Stimulated activated effector memory CD8-positive, alpha-beta T cell treated with anti-CD3 and anti-CD28 coated beads, Interleukin-12 subunit alpha, Interleukin-12 subunit beta, amount 100 ng/mL, for 72 hours (primary cell): ENCODE measurements at regions not wholly inside any gene's neighbourhood (a gene's known extent, or its start where the extent isn't known, plus 50 kb on each side); places are given as distances from the start of the nearest gene placed in this dataset.

Experiments
- ATAC-seq: fragments of 150-1000 bp; cut with Tn5 transposase; 2 replicates; pipeline ENCODE4 v1.10.0; 2021
- DNase-seq, 2 donors: peaks; one replicate each; pipeline ENCODE4 v3.0.0; 2021 to 2022; ENCODE audit warnings: low spot score in 2 of 2
- H3K27ac Mint-ChIP-seq: one replicate; pipeline ENCODE4 v1.8.0; 2022; ENCODE audit warnings: mild to moderate bottlenecking, mixed read lengths
- H3K36me3 Mint-ChIP-seq: one replicate; pipeline ENCODE4 v1.8.0; 2022; ENCODE audit warnings: mild to moderate bottlenecking, mixed read lengths
- H3K4me1 Mint-ChIP-seq: one replicate; pipeline ENCODE4 v1.8.0; 2022; ENCODE audit warnings: mixed read lengths
- H3K4me3 Mint-ChIP-seq: one replicate; pipeline ENCODE4 v1.8.0; 2022; ENCODE audit warnings: mild to moderate bottlenecking, mixed read lengths
- H3K9me3 Mint-ChIP-seq: one replicate; pipeline ENCODE4 v1.8.0; 2022; ENCODE audit warnings: mixed read lengths

DNA sequence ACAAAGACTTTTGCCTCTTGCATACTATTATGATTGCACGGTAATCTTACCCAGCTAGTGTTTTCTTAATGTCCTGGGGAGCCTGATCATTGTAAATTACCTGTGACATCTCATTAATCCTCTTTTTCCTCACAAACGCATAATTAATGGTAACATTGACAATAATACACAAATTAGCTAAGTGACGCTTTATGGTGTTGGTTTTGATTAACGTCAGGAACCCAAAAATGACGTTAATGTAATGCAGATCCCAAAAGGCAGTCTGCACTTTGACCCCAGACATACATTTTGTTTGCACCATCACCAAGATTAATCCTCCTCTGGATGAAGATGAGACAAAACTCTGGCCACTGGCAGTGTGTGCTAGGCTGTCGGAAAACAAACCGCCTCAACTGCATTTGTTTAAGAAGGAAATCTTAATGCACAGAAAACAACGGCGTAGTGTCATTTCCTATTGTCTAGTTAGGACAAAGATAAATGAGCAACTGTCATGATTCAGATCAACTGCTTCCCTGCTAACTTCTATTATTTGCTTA, 83.9 kb upstream of the CDIN1 start:
- ATAC-seq: no peak
- no peaks in the 10 kb centered on the region for H3K4me1 Mint-ChIP-seq
- H3K4me3 Mint-ChIP-seq: no peak overlapping the region
- no peak for DNase-seq
- no peak overlapping the region for H3K27ac Mint-ChIP-seq
- no peaks in the 10 kb centered on the region for H3K9me3 Mint-ChIP-seq
- H3K36me3 Mint-ChIP-seq: no peaks in the 10 kb centered on the region

DNA sequence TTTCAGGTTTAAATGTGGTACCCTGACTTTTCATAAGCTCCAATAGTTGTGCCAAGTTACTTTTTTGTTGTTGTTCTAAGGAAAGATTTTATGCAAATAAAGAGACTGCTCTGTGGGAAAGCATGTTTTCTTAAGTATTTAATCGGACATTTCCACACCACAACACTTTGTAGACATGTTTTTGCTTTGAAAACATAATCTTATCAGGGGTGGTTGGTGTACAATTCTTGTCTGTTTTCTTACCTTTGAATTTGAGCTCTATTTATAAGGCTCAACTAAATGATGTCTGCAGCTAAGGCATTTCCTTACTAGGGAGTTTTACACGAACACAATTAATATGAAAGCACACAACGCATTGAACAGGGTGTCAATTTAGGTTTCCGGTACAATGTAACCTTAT, 81.5 kb upstream of the CDIN1 start:
- no peaks in the 10 kb centered on the region for H3K4me1 Mint-ChIP-seq

DNA sequence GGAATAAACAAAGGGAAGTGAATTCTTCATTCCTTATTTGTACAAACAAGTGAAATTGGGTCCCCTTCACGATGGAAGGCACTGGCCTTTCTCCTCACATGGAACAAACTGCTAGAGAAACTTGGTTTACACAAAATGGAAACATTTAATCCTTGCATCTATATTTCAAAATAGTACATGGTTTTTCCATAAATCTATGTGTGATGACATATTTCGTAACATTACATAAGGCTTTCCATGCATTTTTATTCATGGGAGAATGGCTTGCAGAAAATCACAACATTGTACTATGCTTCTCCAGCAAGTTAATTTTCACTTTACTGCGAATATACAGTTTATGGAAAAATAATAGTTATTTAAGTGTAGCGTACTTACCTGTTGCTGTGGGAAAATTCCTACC, 81.0 kb upstream of the CDIN1 start:
- H3K36me3 Mint-ChIP-seq: no peaks in the 10 kb centered on the region
- no peaks in the 10 kb centered on the region for H3K9me3 Mint-ChIP-seq
- no peak for ATAC-seq
- no peaks in the 10 kb centered on the region for H3K4me1 Mint-ChIP-seq
- no peak overlapping the region for H3K27ac Mint-ChIP-seq
- DNase-seq: no peak
- no peak overlapping the region for H3K4me3 Mint-ChIP-seq

More for the DNA sequence above, 81.5 kb upstream of the CDIN1 start:
- Mint-ChIP-seq H3K9me3 (no peaks in the 10 kb centered on the region), H3K4me3 (no peak overlapping the region), H3K27ac (no peak overlapping the region), H3K36me3 (no peaks in the 10 kb centered on the region)
- ATAC-seq (no peak), DNase-seq (no peak)

DNA sequence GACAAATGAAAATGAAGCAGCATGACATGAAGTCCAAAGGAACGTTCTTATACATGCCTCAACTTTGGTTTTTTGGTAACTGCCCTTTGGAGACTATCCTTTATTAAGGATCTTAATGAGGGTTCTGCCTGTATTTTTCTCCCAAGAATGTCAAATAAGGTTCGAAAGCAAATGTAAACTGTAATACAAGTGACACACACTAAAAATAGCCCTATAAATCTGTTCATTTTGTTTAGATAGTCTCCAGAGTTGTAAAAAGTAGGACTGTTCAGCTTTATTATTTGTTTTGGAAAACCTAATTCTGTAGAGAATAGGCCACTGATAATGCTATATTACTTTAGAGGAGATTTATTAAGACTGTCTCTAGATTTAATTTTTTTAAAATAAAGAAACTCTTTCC, 80.5 kb upstream of the CDIN1 start:
- H3K4me3 Mint-ChIP-seq: no peak overlapping the region
- no peaks in the 10 kb centered on the region for H3K36me3 Mint-ChIP-seq
- DNase-seq (no peak), ATAC-seq (no peak)
- no peaks in the 10 kb centered on the region for H3K9me3 Mint-ChIP-seq
- no peak overlapping the region for H3K27ac Mint-ChIP-seq
- H3K4me1 Mint-ChIP-seq: no peaks in the 10 kb centered on the region

DNA sequence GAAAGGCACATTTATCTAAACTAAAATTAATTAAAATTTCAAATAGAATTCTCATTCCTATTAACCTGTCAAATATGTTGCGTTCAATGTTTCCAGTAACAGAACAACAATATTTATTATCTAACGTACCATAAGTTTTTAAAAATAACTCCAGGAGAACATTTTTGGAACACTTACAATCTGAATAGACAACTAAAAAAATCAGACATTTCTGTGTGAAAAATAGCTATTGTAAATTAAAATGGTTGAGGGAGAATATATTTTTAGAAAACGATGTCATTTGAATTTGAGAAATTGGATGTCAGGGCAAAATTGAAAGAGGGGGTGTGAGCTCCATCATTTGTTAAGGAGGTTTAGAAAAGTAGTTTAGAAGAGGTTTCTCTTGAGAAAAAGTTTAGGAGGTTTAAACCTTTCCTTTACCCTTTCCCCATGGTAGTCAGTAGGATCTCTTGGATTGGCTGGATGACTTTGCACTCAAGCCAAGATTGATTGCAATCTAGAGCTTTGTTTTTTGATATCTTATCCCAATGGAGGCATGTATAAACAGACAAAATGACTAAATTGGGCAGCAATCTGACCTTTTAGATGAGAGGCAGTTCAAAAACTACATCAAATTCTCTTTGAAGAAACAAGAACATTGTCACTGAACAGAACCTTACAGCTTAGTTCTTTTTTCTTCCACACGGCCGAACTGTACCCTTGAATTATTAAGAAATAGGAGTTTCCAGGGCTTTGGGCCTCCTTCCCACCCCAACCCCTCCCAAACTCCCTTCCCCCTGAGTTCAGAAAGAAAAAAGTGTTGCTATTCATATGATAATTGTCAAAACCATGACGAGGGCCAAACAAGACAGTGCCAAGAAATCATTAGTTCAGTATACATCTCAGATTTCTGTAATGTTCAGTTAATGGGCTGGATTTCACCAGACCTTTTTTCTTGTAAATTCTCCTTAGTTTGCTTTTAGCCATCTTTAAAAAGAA, 79.7 kb upstream of the CDIN1 start:
- ATAC-seq (no peak), DNase-seq (no peak)
- no peaks in the 10 kb centered on the region for H3K36me3 Mint-ChIP-seq
- no peaks in the 10 kb centered on the region for H3K9me3 Mint-ChIP-seq
- no peaks in the 10 kb centered on the region for H3K4me1 Mint-ChIP-seq
- H3K27ac Mint-ChIP-seq: no peak overlapping the region
- no peak overlapping the region for H3K4me3 Mint-ChIP-seq

DNA sequence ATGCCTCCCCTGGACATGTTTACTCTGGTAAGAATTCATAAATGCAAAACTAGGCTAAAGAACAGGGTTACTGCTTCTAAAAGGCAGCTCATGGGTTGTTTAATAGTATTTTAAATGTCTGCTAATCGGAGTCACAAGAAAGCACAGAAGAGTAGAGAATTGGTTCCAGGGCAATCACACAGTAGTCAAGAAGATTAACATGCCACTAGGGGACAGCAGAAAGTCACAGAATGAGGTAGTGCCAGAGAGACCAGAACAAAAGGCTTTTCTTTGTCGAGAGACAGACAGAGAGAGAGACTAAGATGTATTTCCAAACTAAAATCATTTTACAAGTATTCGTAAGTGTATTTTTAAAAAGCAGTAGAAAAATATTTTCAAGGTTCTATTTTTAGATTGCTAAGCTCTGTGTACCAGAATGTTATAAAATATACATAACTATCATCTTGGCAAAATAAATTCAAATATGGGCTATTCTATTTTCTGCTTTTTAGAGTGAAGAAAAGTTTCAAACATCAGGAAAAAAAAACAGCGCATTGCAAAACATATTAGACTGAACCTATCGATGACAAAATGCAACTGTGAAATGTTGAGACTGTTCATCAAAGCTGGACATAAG, 78.3 kb upstream of the CDIN1 start:
- H3K4me3 Mint-ChIP-seq: no peak overlapping the region
- DNase-seq (no peak), ATAC-seq (peak; percentile 63)
- no peaks in the 10 kb centered on the region for H3K9me3 Mint-ChIP-seq
- H3K4me1 Mint-ChIP-seq: no peaks in the 10 kb centered on the region
- no peak overlapping the region for H3K27ac Mint-ChIP-seq
- H3K36me3 Mint-ChIP-seq: no peaks in the 10 kb centered on the region

DNA sequence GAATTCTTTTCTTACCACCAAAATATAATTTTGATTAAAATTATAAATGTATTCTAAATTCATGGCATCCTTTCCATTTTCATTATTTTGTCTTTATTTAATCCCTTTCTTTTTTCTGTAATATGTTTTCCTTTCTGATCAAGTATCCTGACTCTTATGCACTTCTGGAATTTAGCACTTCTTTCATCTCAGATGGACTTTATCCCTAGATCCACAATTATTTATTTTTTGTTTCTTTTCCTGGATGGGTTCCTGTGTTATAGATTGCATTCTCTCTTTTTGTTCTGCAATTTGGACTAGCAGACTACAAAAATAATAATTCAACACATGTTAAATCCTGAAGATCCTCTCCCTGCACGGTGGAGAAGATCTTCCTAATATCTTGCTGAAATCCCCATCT, 76.9 kb upstream of the CDIN1 start:
- no peak overlapping the region for H3K4me3 Mint-ChIP-seq
- H3K4me1 Mint-ChIP-seq: no peaks in the 10 kb centered on the region
- no peak overlapping the region for H3K27ac Mint-ChIP-seq
- no peaks in the 10 kb centered on the region for H3K9me3 Mint-ChIP-seq
- ATAC-seq: no peak
- DNase-seq: no peak
- H3K36me3 Mint-ChIP-seq: no peaks in the 10 kb centered on the region

DNA sequence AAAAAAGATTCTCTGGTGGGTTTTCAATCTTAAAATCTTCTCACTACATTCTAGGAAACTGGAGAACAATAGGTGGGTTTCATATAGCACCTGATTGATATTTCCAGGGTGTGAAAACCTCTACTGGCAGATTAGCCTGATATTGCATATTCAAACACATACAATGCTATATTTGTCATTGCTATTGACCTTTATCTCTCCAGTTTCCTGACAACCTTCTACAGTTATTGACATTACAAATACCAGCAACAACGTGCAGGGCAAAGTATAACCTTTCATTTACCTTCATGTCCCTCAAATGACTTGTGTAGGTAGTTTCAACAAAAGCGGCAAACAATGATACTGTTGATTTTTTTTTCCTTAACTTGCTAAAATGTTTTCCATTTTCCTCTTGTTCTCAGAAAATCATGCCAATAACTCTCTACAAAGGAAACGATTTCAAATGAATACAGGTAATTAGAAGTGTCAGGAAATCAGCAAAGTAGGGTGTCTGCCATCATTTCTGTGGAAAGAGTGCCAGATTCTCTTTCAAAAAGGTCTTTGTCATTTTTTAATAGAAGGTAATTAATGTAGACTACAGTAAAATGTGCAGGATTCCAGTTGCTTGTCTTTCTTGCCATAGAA, 72.6 kb upstream of the CDIN1 start:
- ATAC-seq: no peak
- Mint-ChIP-seq H3K4me3 (no peak overlapping the region), H3K27ac (no peak overlapping the region), H3K36me3 (no peaks in the 10 kb centered on the region), H3K4me1 (no peaks in the 10 kb centered on the region), H3K9me3 (no peaks in the 10 kb centered on the region)
- no peak for DNase-seq

DNA sequence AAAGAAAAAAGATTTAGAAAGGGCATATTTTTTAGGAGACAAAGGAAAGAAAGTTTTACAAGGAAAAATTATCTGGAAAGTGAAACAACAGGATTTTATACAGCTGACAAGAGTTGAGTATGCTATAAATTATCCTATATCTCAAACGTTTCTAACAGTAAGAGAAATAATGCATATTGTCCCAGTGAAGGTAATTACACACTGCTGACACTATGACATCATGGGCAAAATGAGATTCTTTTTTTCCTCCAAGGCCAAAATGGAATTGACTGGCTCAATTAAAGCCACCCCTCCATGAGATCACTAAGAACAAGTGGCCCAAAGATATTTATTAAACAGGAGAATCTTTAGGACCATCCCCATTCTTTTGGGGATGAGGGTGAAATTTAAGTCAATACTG, 72.0 kb upstream of the CDIN1 start:
- no peak overlapping the region for H3K4me3 Mint-ChIP-seq
- ATAC-seq: no peak
- no peak overlapping the region for H3K27ac Mint-ChIP-seq
- no peaks in the 10 kb centered on the region for H3K36me3 Mint-ChIP-seq
- H3K9me3 Mint-ChIP-seq: no peaks in the 10 kb centered on the region
- H3K4me1 Mint-ChIP-seq: no peaks in the 10 kb centered on the region
- DNase-seq: no peak

DNA sequence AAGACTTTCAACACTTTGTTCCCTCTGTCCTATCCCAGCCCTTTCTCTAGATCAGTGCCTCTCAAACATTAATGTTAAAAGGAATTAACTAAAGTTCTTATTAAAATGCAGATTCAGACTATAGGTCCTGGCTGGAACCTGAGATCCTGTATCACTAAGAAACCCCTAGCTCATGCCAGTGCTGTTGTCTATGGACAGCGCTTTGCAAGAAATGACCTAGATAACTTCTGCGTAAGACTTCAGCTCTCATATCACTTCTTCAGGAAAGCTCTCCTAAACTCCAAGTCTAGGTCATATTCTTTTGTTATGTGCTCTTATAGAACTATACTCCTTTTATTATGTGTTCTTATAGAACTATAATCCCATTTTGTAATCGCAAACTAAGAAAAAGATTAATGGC, 67.8 kb upstream of the CDIN1 start:
- H3K4me1 Mint-ChIP-seq: no peaks in the 10 kb centered on the region
- DNase-seq (no peak), ATAC-seq (no peak)
- H3K27ac Mint-ChIP-seq: no peak overlapping the region
- no peak overlapping the region for H3K4me3 Mint-ChIP-seq
- no peaks in the 10 kb centered on the region for H3K36me3 Mint-ChIP-seq
- no peaks in the 10 kb centered on the region for H3K9me3 Mint-ChIP-seq

DNA sequence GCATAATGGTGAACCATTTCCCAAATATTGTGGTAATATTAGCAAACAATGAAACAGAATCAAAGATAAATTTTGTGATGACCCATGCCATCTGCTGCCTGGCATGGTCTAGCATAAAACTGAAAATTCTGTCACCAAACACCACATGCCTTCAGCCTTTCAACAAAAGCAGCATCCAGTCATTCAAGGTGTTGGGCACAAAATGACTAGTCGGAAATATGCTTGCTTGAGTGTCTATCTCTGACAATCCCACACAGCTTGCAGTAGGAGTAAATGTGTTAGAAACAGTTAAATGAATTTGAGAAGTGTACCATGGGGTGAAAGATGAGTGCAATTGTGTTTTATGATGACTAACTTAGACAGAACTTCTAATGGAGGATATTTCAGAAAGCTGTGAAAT, 61.7 kb upstream of the CDIN1 start:
- ATAC-seq: no peak
- H3K36me3 Mint-ChIP-seq: no peaks in the 10 kb centered on the region
- DNase-seq: no peak
- no peak overlapping the region for H3K4me3 Mint-ChIP-seq
- no peaks in the 10 kb centered on the region for H3K9me3 Mint-ChIP-seq
- no peaks in the 10 kb centered on the region for H3K4me1 Mint-ChIP-seq
- H3K27ac Mint-ChIP-seq: no peak overlapping the region

DNA sequence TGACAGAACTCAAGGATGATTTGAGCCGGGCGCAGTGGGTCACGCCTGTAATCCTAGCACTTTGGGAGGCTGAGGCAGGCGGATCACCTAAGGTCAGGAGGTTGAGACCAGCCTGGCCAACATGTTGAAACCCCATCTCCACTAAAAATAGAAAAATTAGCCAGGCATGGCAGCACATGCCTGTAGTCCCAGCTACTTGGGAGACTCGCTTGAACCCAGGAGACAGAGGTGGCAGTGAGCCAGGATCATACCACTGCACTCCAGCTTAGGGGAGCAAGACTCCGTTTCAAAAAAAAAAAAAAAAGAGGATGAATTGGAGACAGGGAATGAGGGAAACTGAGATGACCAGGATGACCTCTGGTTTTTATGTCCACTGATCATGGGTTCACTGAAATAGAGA, 60.4 kb upstream of the CDIN1 start:
- H3K4me3 Mint-ChIP-seq: no peak overlapping the region
- H3K27ac Mint-ChIP-seq: no peak overlapping the region
- H3K9me3 Mint-ChIP-seq: no peaks in the 10 kb centered on the region

DNA sequence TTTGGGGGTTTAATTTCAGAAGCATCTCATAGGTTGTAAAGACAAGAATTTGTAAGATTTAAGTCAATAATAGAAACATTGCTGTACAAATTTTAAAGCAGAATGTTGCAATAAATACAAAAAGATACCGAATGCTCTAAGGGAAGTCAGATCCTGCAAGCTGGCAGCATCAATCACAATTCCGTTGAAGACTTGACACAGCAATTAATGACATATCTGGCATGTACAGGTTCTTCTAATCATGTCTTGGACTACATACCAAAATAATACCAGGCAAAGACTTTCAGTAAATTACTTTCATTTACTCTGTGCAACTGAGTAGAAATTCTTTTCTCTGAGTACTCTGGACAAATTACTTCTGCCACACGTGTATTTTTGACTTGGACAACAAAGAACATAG, 54.0 kb upstream of the CDIN1 start:
- H3K27ac Mint-ChIP-seq: no peak overlapping the region

More for the DNA sequence above, 60.4 kb upstream of the CDIN1 start:
- Mint-ChIP-seq H3K4me1 (no peaks in the 10 kb centered on the region), H3K36me3 (no peaks in the 10 kb centered on the region)
- DNase-seq (no peak), ATAC-seq (no peak)

DNA sequence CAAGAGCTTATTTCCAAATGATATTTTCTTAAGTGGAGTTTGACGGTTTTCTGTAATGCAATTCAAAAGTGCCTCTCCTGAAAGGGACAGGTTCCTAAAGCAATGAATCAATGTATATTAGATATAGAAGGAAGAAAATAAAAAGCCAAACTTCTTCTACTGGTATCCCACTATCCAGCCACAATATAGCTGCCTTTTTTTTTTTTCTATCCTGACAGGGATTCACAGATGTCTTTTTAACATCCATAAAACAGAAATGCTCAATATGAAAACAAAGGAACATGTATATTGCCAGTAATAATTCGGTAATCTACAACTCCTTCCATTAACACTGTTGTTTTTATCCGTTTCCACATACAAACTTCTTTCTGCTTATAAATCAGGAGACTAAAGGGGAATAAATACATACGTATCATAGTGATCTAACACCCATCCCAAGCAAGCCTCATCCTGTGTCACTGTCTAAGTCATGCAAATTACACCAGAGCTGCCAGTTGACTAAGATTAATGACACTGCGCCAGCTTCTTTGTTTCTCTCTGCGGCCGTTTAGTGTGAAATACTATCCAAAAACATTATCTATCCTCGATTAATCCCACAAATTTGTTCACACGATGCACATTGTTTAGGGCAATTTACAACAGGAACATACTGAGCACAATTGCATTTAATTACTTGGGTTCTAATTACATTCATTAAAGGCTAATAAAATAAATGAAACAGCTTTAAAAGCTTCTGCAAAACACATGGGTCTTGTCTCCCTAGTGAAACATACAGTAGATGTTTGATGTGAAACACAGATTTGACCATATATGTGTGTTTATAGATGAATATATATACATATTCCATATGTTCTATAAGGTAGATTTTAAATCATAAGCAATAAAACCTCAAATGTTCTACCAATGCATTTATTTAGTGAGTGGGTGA, 51.9 kb upstream of the CDIN1 start:
- no peak for DNase-seq
- no peaks in the 10 kb centered on the region for H3K9me3 Mint-ChIP-seq
- H3K4me3 Mint-ChIP-seq: no peak overlapping the region
- ATAC-seq: no peak
- no peaks in the 10 kb centered on the region for H3K36me3 Mint-ChIP-seq
- no peaks in the 10 kb centered on the region for H3K4me1 Mint-ChIP-seq
- no peak overlapping the region for H3K27ac Mint-ChIP-seq

More for the DNA sequence above, 54.0 kb upstream of the CDIN1 start:
- no peaks in the 10 kb centered on the region for H3K9me3 Mint-ChIP-seq
- no peaks in the 10 kb centered on the region for H3K36me3 Mint-ChIP-seq
- no peak for DNase-seq
- ATAC-seq: no peak
- H3K4me1 Mint-ChIP-seq: no peaks in the 10 kb centered on the region
- H3K4me3 Mint-ChIP-seq: no peak overlapping the region
